Activated naive CD8-positive, alpha-beta T cell treated with anti-CD3 and anti-CD28 coated beads, Interleukin-2, amount 10 ng/mL, durations not matched to agents 7 days and 5 days (primary cell): ENCODE measurements at regions not wholly inside any gene's neighbourhood (a gene's known extent, or its start where the extent isn't known, plus 50 kb on each side); places are given as distances from the start of the nearest gene placed in this dataset.
A peak's percentile ranks its signal among the peaks of the same experiment; 100 is the strongest.

ENCODE experiments used
- ATAC-seq: fragments of 150-1000 bp; cut with Tn5 transposase; one replicate; pipeline ENCODE4 v1.10.0; 2021; ENCODE audit warnings: low read depth, moderate library complexity
- POLR2A ChIA-PET: fragments of 350-600 bp; sonication (Branson Sonifier 250); formaldehyde crosslinking; loops from one replicate; lab custom pipeline; 2021; ENCODE audit warnings: antibody characterized with exemption; lab: Charles Lee
- DNase-seq: peaks from one replicate; pipeline ENCODE4 v3.0.0; 2021
- H3K27ac Mint-ChIP-seq: one replicate; pipeline ENCODE4 v1.8.0; 2022; ENCODE audit warnings: mild to moderate bottlenecking, mixed read lengths
- H3K27me3 Mint-ChIP-seq: one replicate; pipeline ENCODE4 v1.8.0; 2022; ENCODE audit warnings: mild to moderate bottlenecking, moderate library complexity, mixed read lengths
- H3K36me3 Mint-ChIP-seq: one replicate; pipeline ENCODE4 v1.8.0; 2021; ENCODE audit warnings: mild to moderate bottlenecking, mixed read lengths
- H3K4me1 Mint-ChIP-seq: one replicate; pipeline ENCODE4 v1.8.0; 2021; ENCODE audit warnings: mixed read lengths
- H3K4me3 Mint-ChIP-seq: one replicate; pipeline ENCODE4 v1.8.0; 2022; ENCODE audit warnings: mild to moderate bottlenecking, moderate library complexity, mixed read lengths
- H3K9me3 Mint-ChIP-seq: one replicate; pipeline ENCODE4 v1.8.0; 2021; ENCODE audit warnings: mixed read lengths

- ATAC-seq (peak; percentile 21), DNase-seq (no peak)
- peaks cover 15% of the 10 kb centered on the region for H3K4me1 Mint-ChIP-seq
- H3K9me3 Mint-ChIP-seq = no peaks in the 10 kb centered on the region
- no peaks in the 10 kb centered on the region for H3K27me3 Mint-ChIP-seq
- H3K27ac Mint-ChIP-seq = peak overlapping the region; percentile 88
- no peaks in the 10 kb centered on the region for H3K36me3 Mint-ChIP-seq
- no peak overlapping the region for H3K4me3 Mint-ChIP-seq
- POLR2A ChIA-PET = interaction anchor here (0.6 to 2.8 kb wide), 3 partner anchors 8 to 12 kb away, joined by 3 to 19 read pairs (median 4); no protein-coding TSS in a partner anchor
These were observed 168.7 kb upstream of the ITGB1 start for GRCh38 chr10:33126742-33127141.

GRCh38 chr10:33125522-33126517, 167.8 kb upstream of the ITGB1 start:
- Mint-ChIP-seq H3K27me3 (no peaks in the 10 kb centered on the region), H3K9me3 (no peaks in the 10 kb centered on the region), H3K27ac (peak overlapping the region; percentile 88), H3K36me3 (no peaks in the 10 kb centered on the region), H3K4me1 (peaks cover 18% of the 10 kb centered on the region), H3K4me3 (peak overlapping the region; percentile 47)
- DNase-seq (no peak), ATAC-seq (peak; percentile 96)
- POLR2A ChIA-PET = interaction anchor here (0.6 to 2.8 kb wide), 3 partner anchors 9 to 13 kb away, joined by 3 to 19 read pairs (median 4); no protein-coding TSS in a partner anchor

GRCh38 chr10:33125111-33125510, 167.1 kb upstream of the ITGB1 start:
- H3K4me1 Mint-ChIP-seq = peaks cover 19% of the 10 kb centered on the region
- no peak overlapping the region for H3K4me3 Mint-ChIP-seq
- ATAC-seq = no peak
- no peak for DNase-seq
- H3K27ac Mint-ChIP-seq = peak overlapping the region; percentile 88
- H3K36me3 Mint-ChIP-seq = no peaks in the 10 kb centered on the region
- POLR2A ChIA-PET = interaction anchor here (2.8 kb wide), 1 partner anchor 14 kb away, joined by 19 read pairs; no protein-coding TSS in a partner anchor
- H3K27me3 Mint-ChIP-seq = no peaks in the 10 kb centered on the region
- no peaks in the 10 kb centered on the region for H3K9me3 Mint-ChIP-seq

GRCh38 chr10:33123680-33124079, 165.7 kb upstream of the ITGB1 start:
- ATAC-seq (no peak), DNase-seq (no peak)
- no peaks in the 10 kb centered on the region for H3K9me3 Mint-ChIP-seq
- no peak overlapping the region for H3K4me3 Mint-ChIP-seq
- H3K27ac Mint-ChIP-seq = no peak overlapping the region
- POLR2A ChIA-PET = no interaction called here
- H3K4me1 Mint-ChIP-seq = peaks cover 20% of the 10 kb centered on the region
- H3K27me3 Mint-ChIP-seq = no peaks in the 10 kb centered on the region
- H3K36me3 Mint-ChIP-seq = peaks cover 2% of the 10 kb centered on the region

GRCh38 chr10:33122014-33122809, 164.2 kb upstream of the ITGB1 start:
- POLR2A ChIA-PET = no interaction called here
- peaks cover 25% of the 10 kb centered on the region for H3K4me1 Mint-ChIP-seq
- H3K27me3 Mint-ChIP-seq = no peaks in the 10 kb centered on the region
- no peak overlapping the region for H3K4me3 Mint-ChIP-seq
- ATAC-seq (no peak), DNase-seq (no peak)
- H3K36me3 Mint-ChIP-seq = peaks cover 2% of the 10 kb centered on the region
- no peaks in the 10 kb centered on the region for H3K9me3 Mint-ChIP-seq
- H3K27ac Mint-ChIP-seq = no peak overlapping the region

- no peak overlapping the region for H3K27ac Mint-ChIP-seq
- peaks cover 2% of the 10 kb centered on the region for H3K36me3 Mint-ChIP-seq
- DNase-seq = no peak
- no peak for ATAC-seq
- POLR2A ChIA-PET = no interaction called here
- H3K9me3 Mint-ChIP-seq = no peaks in the 10 kb centered on the region
- H3K27me3 Mint-ChIP-seq = no peaks in the 10 kb centered on the region
- peaks cover 15% of the 10 kb centered on the region for H3K4me1 Mint-ChIP-seq
- no peak overlapping the region for H3K4me3 Mint-ChIP-seq
These were observed 162.7 kb upstream of the ITGB1 start for GRCh38 chr10:33120700-33121099.

- no peaks in the 10 kb centered on the region for H3K9me3 Mint-ChIP-seq
- ATAC-seq (no peak), DNase-seq (no peak)
- POLR2A ChIA-PET = no interaction called here
- peaks cover 2% of the 10 kb centered on the region for H3K36me3 Mint-ChIP-seq
- peaks cover 15% of the 10 kb centered on the region for H3K4me1 Mint-ChIP-seq
- H3K4me3 Mint-ChIP-seq = no peak overlapping the region
- H3K27ac Mint-ChIP-seq = no peak overlapping the region
- no peaks in the 10 kb centered on the region for H3K27me3 Mint-ChIP-seq
These were observed 162.2 kb upstream of the ITGB1 start for GRCh38 chr10:33120275-33120674.

- Mint-ChIP-seq H3K4me3 (no peak overlapping the region), H3K36me3 (peaks cover 2% of the 10 kb centered on the region), H3K4me1 (peaks cover 14% of the 10 kb centered on the region), H3K9me3 (no peaks in the 10 kb centered on the region), H3K27me3 (peaks cover 5% of the 10 kb centered on the region), H3K27ac (no peak overlapping the region)
- DNase-seq = no peak
- POLR2A ChIA-PET = no interaction called here
- no peak for ATAC-seq
These were observed 159.8 kb upstream of the ITGB1 start for GRCh38 chr10:33117816-33118215.

- POLR2A ChIA-PET = no interaction called here
- peaks cover 5% of the 10 kb centered on the region for H3K27me3 Mint-ChIP-seq
- DNase-seq = no peak
- no peak overlapping the region for H3K4me3 Mint-ChIP-seq
- no peak for ATAC-seq
- H3K36me3 Mint-ChIP-seq = peaks cover 2% of the 10 kb centered on the region
- no peaks in the 10 kb centered on the region for H3K9me3 Mint-ChIP-seq
- H3K27ac Mint-ChIP-seq = no peak overlapping the region
- peaks cover 14% of the 10 kb centered on the region for H3K4me1 Mint-ChIP-seq
These were observed 159.2 kb upstream of the ITGB1 start for GRCh38 chr10:33117230-33117629.

GRCh38 chr10:33115738-33116719, 158.0 kb upstream of the ITGB1 start:
- H3K27me3 Mint-ChIP-seq = peaks cover 5% of the 10 kb centered on the region
- POLR2A ChIA-PET = no interaction called here
- H3K9me3 Mint-ChIP-seq = no peaks in the 10 kb centered on the region
- H3K4me1 Mint-ChIP-seq = peaks cover 16% of the 10 kb centered on the region
- no peak overlapping the region for H3K27ac Mint-ChIP-seq
- peaks cover 2% of the 10 kb centered on the region for H3K36me3 Mint-ChIP-seq
- no peak for ATAC-seq
- no peak overlapping the region for H3K4me3 Mint-ChIP-seq
- no peak for DNase-seq

GRCh38 chr10:33114451-33114952, 156.5 kb upstream of the ITGB1 start:
- H3K27me3 Mint-ChIP-seq = peaks cover 7% of the 10 kb centered on the region
- ATAC-seq (no peak), DNase-seq (no peak)
- H3K9me3 Mint-ChIP-seq = no peaks in the 10 kb centered on the region
- H3K27ac Mint-ChIP-seq = no peak overlapping the region
- no peak overlapping the region for H3K4me3 Mint-ChIP-seq
- H3K36me3 Mint-ChIP-seq = no peaks in the 10 kb centered on the region
- POLR2A ChIA-PET = no interaction called here
- peaks cover 16% of the 10 kb centered on the region for H3K4me1 Mint-ChIP-seq

- no peak overlapping the region for H3K27ac Mint-ChIP-seq
- H3K4me1 Mint-ChIP-seq = peaks cover 16% of the 10 kb centered on the region
- no peaks in the 10 kb centered on the region for H3K9me3 Mint-ChIP-seq
- H3K36me3 Mint-ChIP-seq = no peaks in the 10 kb centered on the region
- POLR2A ChIA-PET = no interaction called here
- H3K4me3 Mint-ChIP-seq = no peak overlapping the region
- ATAC-seq = no peak
- H3K27me3 Mint-ChIP-seq = peaks cover 11% of the 10 kb centered on the region
- no peak for DNase-seq
These were observed 155.4 kb upstream of the ITGB1 start for GRCh38 chr10:33113466-33113865.
